ENCODE measurements at regions not wholly inside any gene's neighbourhood (a gene's known extent, or its start where the extent isn't known, plus 50 kb on each side); places are given as distances from the start of the nearest gene placed in this dataset.
A peak's percentile ranks its signal among the peaks of the same experiment; 100 is the strongest.

GRCh38 chr12:127268706-127269425, 998.1 kb upstream of the TMEM132C start:
- DNase-seq (ENCODE audit: low spot score): no peak

GRCh38 chr12:127270193-127270592, 996.8 kb upstream of the TMEM132C start:
- DNase-seq (ENCODE audit: low spot score): no peak

DNA sequence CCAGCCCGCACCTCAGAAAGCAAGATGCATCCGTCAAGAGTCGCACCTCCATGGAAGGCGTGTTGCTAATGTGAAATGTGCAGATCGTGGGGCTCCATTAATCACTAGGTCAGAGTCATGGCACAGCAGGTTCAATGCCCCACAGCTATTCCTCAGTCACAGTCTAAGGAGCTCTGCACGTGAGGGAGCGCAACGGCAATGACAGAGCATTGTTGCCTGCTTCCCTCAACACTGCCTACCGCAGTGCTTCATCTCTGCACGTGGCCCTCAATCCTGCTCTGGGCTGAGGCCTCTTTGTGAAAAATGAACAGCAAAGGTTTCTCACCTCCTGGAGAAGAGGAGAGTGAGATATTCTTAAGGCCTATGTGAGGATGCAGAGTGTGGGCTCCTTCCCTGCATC, 995.2 kb upstream of the TMEM132C start:
- no peak for DNase-seq (ENCODE audit: low spot score)

DNA sequence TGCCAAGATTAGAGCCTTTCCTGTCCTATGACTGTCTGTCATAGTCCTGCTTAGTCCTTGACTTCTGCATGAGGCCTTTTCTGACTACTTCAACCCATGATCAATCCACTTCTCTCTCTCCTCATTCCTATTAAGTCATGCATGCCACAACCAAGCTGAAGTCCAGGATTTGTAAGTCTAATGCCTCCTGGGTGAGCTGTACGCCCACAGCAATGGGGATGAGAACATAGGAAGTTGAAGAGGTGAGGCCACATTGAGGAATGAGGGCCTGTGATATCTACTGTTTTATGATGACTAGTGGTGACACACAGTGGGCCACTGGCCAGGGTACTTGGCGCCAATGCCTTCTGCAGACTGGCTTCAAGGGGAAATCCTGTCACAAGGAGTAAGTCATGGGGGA, 994.1 kb upstream of the TMEM132C start:
- peak; percentile 49 for DNase-seq (ENCODE audit: low spot score)

- DNase-seq (ENCODE audit: low spot score): no peak
Observed at GRCh38 chr12:127273626-127274025, 993.3 kb upstream of the TMEM132C start.

GRCh38 chr12:127275416-127275815, 991.6 kb upstream of the TMEM132C start:
- no peak for DNase-seq (ENCODE audit: low spot score)

DNA sequence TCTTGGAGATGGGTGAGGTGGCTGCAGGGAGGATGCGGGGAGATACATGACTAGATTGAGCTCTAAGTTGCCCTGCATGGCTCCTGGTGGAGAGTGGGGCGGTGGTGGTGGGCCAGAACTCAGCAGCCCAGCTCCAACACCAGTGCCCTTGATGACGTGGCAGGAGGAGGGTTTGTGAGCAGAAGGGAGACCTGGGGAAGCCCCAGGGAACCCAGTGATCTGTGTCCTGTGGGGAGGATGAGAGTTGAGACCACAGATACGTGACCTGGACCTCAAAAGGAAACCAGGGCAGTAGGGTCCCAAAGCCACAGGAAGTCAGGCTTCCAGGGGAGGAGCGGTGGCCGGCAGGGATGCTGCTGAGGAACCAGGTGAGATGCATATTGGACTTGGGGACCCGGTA, 989.1 kb upstream of the TMEM132C start:
- DNase-seq (ENCODE audit: low spot score): no peak

- DNase-seq (ENCODE audit: low spot score): no peak
Observed at GRCh38 chr12:127278351-127278750, 988.6 kb upstream of the TMEM132C start.

DNA sequence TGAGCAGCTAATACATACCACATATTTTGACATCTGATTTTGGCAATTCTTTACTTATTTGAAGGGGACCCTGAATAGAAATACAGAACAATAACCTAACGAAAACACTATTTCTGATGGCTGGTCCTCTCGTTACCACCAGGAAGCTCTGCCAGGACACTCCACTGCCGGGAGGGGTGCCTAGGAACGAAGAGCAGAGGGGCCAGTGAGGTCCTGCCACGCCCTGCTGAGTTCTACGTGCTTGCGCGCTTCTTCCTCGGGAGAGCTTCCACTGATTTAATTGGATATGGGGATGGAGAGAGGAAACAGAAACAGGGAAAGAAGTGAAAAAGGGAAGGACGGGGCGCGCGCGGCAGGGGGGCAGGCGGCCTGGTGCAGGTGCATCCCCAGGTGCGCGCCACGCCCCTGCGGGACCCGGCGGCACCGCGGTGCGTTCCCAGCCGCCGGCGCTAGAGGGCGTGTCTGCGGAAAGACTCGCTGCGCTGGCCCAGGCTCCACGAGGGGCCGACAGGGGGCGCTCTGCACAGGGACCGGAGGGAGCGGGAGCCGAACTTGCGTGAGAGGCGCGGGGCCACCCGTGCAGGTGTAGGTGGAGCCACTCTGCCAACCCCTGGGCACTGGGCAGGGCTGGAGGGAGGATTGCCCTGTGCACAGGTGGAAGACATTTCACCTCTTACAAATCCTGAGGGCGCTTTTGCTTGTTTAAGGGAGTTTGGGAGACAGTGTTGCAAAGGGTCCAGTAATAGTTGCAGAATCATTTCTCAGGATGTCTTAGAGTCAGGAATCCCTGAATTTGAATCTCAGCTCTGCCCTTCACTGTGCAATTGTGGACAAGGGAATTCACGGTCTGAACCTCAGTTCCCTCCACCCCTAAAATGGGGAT, 986.3 kb upstream of the TMEM132C start:
- DNase-seq (ENCODE audit: low spot score): no peak

DNA sequence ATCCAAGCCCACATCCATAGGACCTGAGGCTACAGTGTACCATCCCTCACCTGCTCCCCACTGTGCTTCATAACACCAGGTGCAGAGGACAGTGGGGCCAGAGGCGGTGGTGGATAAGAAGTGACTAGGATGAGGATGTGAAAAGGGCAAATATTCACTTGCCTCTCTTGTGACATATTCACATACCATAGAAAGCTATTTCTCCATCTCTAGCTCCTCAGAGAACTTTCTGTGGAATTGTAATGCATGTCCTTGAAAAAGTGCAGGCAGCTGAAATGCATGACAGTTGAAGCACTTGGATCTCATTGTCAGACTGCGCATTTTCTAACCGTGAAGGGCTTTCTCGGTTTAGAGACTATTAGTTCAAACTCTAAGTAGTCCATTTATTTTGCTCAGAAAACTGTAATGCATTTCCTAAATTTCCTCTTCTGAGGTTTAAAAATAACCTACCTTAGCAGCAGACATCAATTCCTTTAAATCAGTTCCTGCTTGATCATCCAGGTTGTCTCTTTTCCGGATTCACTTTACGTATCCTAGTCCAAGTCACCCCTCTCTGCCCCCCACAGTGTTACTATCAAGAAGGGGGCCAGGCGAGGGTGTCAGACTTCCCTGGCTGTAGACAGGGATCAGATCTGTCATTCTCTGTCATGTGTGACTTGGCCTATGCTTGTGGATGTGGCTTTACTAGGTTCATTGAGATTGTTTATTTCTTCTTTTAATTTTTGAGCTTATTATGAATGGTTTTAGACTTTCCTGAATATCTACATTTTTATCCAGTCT, 984.0 kb upstream of the TMEM132C start:
- DNase-seq (ENCODE audit: low spot score): no peak

DNA sequence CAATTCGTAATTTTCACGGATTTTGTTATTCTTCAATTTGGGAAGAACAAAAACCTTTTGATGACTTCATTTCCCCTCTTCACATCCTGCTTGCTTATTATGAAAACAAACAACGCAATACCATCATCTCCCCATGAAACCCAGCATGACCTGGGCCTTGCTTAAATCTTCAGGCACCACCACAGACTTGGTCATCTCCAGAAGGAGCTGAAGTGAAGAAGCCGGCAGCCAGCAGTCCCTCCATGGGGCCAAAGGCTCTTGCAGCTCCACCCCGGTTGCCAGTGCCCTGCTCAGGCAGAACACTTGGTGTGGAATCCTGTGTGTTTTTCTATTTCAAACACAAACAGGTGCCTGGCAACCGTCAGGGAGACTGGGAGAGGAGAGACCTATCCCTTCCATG, 982.9 kb upstream of the TMEM132C start:
- no peak for DNase-seq (ENCODE audit: low spot score)

- DNase-seq (ENCODE audit: low spot score): no peak
Observed at GRCh38 chr12:127284870-127285431, 982.0 kb upstream of the TMEM132C start.

GRCh38 chr12:127286281-127286680, 980.7 kb upstream of the TMEM132C start:
- DNase-seq (ENCODE audit: low spot score): no peak

- no peak for DNase-seq (ENCODE audit: low spot score)
Observed at GRCh38 chr12:127287256-127287655, 979.7 kb upstream of the TMEM132C start.

- no peak for DNase-seq (ENCODE audit: low spot score)
Observed at GRCh38 chr12:127290251-127290650, 976.7 kb upstream of the TMEM132C start.

DNA sequence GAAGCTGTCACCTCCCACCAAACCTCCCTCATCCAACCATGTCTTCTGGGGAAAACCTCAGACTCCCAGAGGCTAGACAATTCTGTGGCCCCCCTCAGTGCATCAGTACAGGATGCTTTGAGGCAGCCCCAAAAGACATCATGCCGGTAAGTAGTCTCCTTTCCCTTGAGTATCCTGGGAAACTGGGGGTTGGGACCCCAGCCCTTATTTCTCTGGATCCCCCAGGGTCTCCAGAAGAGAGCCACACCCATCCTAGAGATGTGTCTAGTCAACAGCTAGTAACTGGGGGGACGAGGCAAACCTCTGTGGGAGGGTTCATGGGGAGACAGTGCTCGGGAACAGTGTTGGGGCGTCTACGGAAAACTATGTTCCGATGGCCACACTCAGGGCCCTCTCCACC, 974.2 kb upstream of the TMEM132C start:
- no peak for DNase-seq (ENCODE audit: low spot score)

DNA sequence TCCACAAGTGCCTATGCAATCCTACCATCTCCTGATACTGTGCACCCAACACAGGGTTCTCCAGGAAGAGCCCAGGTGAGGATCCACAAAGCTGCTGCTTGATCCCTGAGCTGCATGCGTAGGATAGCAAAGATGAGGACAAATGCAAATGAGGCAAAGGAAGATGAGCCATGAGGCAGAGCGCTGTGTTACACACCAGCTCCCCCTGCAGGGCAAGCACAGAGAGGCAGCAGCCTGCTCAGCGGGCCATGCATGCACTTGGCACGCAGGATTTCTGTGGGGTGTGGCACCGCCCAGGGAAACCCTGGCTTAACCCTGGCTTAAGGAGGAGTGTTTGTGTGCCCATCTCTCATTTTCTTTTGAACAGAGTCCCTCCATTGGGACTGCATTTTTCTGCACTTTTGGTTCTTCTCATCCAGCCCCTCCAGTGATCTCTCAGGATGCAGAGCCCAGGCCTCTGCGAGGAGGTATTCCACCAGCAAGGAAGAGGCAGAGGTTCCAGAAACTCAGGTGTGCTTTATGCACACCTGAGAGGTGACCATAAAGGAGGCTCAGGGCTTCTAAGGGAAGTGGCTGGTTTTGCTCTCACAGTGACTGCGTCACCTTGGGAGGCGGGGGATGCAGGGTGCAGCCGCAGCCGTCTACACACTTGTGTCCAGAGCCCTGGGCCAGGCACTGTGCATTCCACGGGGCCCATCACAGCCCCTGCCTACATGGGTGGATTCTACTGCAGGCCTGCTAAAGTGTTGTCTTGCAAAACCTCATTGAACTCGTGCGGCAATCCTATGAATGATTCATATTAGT, 973.3 kb upstream of the TMEM132C start:
- peak; percentile 30 for DNase-seq (ENCODE audit: low spot score)

GRCh38 chr12:127294651-127295210, 972.2 kb upstream of the TMEM132C start:
- DNase-seq (ENCODE audit: low spot score): no peak

DNA sequence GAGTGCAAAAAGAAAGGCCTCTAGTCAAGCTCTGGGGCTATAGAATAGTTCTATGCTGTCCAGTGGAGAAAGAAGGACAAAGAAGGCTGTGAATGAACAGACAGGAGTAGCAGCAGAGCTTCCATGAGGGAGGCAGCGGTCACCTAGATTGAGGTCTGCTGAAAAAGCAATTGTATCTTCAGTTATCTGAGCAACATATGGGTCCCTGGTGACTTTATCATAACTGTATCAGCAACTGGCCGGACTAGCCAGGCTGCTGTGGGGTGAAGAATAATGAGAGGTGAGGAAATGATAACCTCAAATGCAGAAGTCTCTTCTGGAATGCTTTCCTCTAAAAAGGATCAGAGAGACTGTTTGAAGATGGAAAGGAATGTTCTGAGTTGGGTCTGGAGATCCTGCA, 971.3 kb upstream of the TMEM132C start:
- DNase-seq (ENCODE audit: low spot score): no peak

GRCh38 chr12:127296591-127296990, 970.4 kb upstream of the TMEM132C start:
- no peak for DNase-seq (ENCODE audit: low spot score)

- no peak for DNase-seq (ENCODE audit: low spot score)
Observed at GRCh38 chr12:127297327-127297726, 969.6 kb upstream of the TMEM132C start.
